ENCODE measurements at regions not wholly inside any gene's neighbourhood (a gene's known extent, or its start where the extent isn't known, plus 50 kb on each side); places are given as distances from the start of the nearest gene placed in this dataset.

DNA sequence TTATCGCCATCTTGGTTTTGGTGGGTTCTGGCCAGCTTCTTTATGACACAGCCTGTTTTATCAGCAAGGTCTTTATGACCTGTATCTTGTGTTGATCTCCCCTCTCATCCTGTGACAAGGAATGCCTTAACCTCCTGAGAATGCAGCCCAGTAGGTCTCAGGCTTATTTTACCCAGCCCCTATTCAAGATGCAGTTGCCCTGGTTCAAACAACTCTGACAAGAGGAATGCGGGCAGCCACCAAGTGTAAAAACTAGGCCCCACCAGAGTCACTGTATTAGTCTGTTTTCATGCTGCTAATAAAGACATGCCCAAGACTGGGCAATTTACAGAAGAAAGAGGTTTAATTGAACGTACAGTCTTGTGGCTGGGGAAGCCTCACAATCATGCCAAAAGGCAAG is 671.3 kb downstream of the SORCS1 start:
- Mint-ChIP-seq H3K4me3 (no peak overlapping the region), H3K9me3 (no peaks in the 10 kb centered on the region), H3K27me3 (no peaks in the 10 kb centered on the region), H3K27ac (no peak overlapping the region), H3K4me1 (no peaks in the 10 kb centered on the region), H3K36me3 (no peaks in the 10 kb centered on the region)
- ATAC-seq: no peak

DNA sequence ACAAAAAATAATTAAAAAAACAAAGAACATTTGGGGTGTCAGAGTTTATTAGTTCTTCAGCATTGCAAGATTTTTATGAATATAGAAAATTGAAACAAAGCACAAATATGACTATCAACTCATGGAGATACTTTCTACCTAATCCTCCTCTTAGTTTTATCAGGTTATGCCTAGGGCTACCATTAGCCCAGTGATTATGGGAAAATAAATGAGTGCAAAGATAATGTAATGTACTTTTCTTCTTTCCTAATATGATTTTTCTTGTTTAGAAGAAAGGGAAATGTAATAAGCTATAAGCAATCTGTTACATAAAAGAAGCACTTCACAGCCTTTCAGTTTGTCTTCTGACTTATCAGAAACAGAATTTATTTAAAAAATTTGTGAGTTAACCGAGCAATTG is 676.8 kb downstream of the SORCS1 start:
- H3K27me3 Mint-ChIP-seq: no peaks in the 10 kb centered on the region
- H3K9me3 Mint-ChIP-seq: peaks cover 5% of the 10 kb centered on the region
- no peak overlapping the region for H3K27ac Mint-ChIP-seq
- H3K4me1 Mint-ChIP-seq: no peaks in the 10 kb centered on the region
- no peak overlapping the region for H3K4me3 Mint-ChIP-seq
- ATAC-seq: no peak
- H3K36me3 Mint-ChIP-seq: no peaks in the 10 kb centered on the region

DNA sequence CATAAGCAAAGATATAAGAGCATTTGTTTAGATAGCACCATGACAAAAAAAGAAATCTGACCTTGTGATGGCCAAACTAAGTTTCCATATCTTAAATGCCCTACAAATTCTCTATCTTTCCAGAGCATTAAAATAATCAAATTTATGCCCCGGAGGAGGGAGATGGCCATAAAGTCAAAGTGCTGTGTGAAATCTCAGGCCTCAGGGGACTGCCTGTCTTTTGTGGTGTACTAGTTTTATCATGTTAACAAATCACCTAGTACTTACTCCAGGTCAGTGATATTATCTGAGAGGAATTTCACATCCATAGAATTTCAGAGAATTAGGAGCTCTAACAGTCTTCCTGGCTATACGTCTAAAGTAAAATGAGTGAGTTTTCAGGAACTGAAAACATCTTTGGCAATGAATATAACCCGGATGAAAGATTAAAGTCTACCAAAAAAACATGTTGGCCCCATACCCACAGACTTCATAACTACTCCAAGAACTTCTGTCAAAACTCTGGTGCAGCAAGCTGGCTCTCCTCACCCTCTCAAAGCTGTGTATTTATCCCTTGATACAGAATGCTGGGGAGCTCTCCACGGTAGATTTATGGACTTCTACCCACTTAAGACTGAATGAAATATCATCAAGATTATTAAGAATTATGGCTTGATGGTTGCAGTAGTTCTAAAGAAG is 682.8 kb downstream of the SORCS1 start:
- no peak overlapping the region for H3K27ac Mint-ChIP-seq
- H3K9me3 Mint-ChIP-seq: peaks cover 5% of the 10 kb centered on the region
- H3K4me1 Mint-ChIP-seq: no peaks in the 10 kb centered on the region
- H3K27me3 Mint-ChIP-seq: no peaks in the 10 kb centered on the region
- no peak for ATAC-seq
- no peak overlapping the region for H3K4me3 Mint-ChIP-seq
- no peaks in the 10 kb centered on the region for H3K36me3 Mint-ChIP-seq

DNA sequence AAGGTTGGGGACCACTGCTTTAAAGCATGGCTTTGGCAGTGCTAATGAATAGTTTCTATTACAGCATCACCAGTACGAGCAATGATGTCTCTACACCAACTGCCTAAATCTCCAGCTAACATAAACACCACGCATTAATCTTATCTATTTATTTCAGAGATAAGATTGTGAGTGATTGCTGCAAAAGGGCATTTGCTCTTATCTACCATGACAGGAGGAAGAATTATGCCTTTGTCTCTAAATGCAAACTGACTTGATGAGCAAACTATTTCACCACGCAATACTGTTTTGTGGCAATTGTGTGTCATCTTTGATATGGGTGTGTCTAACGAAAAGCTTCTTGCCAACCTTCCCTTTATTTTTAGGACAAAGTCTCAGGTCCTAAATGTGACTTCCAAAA is 684.9 kb downstream of the SORCS1 start:
- Mint-ChIP-seq H3K9me3 (peaks cover 2% of the 10 kb centered on the region), H3K36me3 (no peaks in the 10 kb centered on the region), H3K27me3 (no peaks in the 10 kb centered on the region)

DNA sequence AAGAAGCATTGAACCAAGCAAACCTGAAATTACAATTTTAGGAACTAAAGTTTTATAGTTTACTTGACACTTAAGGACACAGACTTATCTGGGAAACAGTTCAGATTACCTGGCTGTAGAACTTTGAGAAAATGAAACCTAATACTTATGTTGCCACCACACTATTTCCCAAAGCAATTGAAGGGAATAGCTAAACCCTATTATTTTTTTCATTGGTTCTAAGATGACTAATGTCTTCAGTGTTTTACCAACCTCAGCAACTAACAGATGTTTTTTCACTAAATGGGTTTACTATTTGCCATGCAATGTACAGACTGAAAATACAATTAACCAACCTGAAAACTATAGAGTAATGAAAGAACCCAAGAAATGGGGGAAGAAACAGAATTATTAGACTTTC is 689.6 kb downstream of the SORCS1 start:
- H3K36me3 Mint-ChIP-seq: no peaks in the 10 kb centered on the region
- H3K4me1 Mint-ChIP-seq: no peaks in the 10 kb centered on the region
- ATAC-seq: no peak
- H3K9me3 Mint-ChIP-seq: peaks cover 14% of the 10 kb centered on the region
- no peak overlapping the region for H3K27ac Mint-ChIP-seq
- H3K27me3 Mint-ChIP-seq: no peaks in the 10 kb centered on the region
- no peak overlapping the region for H3K4me3 Mint-ChIP-seq

More for the DNA sequence above, 684.9 kb downstream of the SORCS1 start:
- H3K27ac Mint-ChIP-seq: no peak overlapping the region
- H3K4me1 Mint-ChIP-seq: no peaks in the 10 kb centered on the region
- no peak overlapping the region for H3K4me3 Mint-ChIP-seq
- ATAC-seq: no peak

GRCh38 chr10:106473129-106473685 is 691.3 kb downstream of the SORCS1 start:
- H3K4me3 Mint-ChIP-seq: no peak overlapping the region
- peaks cover 16% of the 10 kb centered on the region for H3K9me3 Mint-ChIP-seq
- no peak overlapping the region for H3K27ac Mint-ChIP-seq
- ATAC-seq: no peak
- H3K27me3 Mint-ChIP-seq: no peaks in the 10 kb centered on the region
- no peaks in the 10 kb centered on the region for H3K36me3 Mint-ChIP-seq
- H3K4me1 Mint-ChIP-seq: no peaks in the 10 kb centered on the region

GRCh38 chr10:106467506-106467905 is 697.0 kb downstream of the SORCS1 start:
- no peak for ATAC-seq
- no peaks in the 10 kb centered on the region for H3K4me1 Mint-ChIP-seq
- H3K9me3 Mint-ChIP-seq: peaks cover 18% of the 10 kb centered on the region
- no peaks in the 10 kb centered on the region for H3K36me3 Mint-ChIP-seq
- H3K27me3 Mint-ChIP-seq: no peaks in the 10 kb centered on the region
- no peak overlapping the region for H3K27ac Mint-ChIP-seq
- H3K4me3 Mint-ChIP-seq: no peak overlapping the region

GRCh38 chr10:106457522-106457921 is 707.0 kb downstream of the SORCS1 start:
- Mint-ChIP-seq H3K9me3 (peaks cover 5% of the 10 kb centered on the region), H3K36me3 (no peaks in the 10 kb centered on the region), H3K4me3 (no peak overlapping the region), H3K27ac (no peak overlapping the region), H3K27me3 (no peaks in the 10 kb centered on the region), H3K4me1 (no peaks in the 10 kb centered on the region)
- no peak for ATAC-seq

GRCh38 chr10:106454233-106454632 is 710.3 kb downstream of the SORCS1 start:
- Mint-ChIP-seq H3K9me3 (no peaks in the 10 kb centered on the region), H3K27ac (no peak overlapping the region), H3K4me1 (no peaks in the 10 kb centered on the region), H3K27me3 (no peaks in the 10 kb centered on the region), H3K4me3 (no peak overlapping the region), H3K36me3 (no peaks in the 10 kb centered on the region)
- ATAC-seq: no peak

DNA sequence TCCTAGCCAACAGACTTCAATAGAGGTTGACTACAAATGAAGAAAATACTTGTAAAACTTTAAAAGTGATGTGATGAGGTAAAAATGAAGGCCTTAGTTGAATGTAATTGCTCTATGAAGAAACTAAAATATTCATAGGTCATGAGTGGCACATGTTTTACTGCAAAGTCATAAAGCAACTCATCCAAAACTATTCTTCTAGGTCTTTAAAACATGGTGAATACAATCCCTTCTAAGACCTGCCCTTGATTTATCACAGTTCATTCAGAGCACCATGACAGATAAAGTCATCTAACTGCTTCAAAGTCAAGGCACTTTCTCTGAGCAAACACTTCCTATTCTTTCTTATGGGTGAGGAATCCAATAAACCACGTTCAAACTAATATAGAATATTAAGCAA is 713.5 kb downstream of the SORCS1 start:
- no peak overlapping the region for H3K27ac Mint-ChIP-seq
- no peak for ATAC-seq
- no peaks in the 10 kb centered on the region for H3K27me3 Mint-ChIP-seq
- H3K4me1 Mint-ChIP-seq: no peaks in the 10 kb centered on the region
- no peak overlapping the region for H3K4me3 Mint-ChIP-seq
- no peaks in the 10 kb centered on the region for H3K36me3 Mint-ChIP-seq
- H3K9me3 Mint-ChIP-seq: peaks cover 2% of the 10 kb centered on the region

DNA sequence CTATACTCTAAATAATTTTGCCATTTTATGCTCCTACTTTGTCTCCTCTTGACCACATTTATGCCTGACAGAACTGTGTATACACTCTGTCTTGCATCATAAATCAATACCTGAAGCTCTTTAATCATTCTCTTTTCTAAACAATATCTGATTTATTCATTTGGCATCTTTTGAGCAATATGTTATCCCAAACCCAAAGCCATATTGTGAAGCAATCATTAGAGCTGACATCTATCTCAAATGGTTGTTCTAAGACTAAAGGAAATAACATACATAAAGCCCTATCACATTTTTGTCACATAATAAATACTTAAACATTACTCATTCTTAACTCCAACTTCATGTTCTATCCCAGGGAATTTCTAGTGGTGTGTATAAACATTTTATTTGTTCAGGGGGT is 717.6 kb downstream of the SORCS1 start:
- H3K36me3 Mint-ChIP-seq: no peaks in the 10 kb centered on the region
- H3K27me3 Mint-ChIP-seq: no peaks in the 10 kb centered on the region
- H3K4me1 Mint-ChIP-seq: no peaks in the 10 kb centered on the region
- no peak overlapping the region for H3K27ac Mint-ChIP-seq
- no peak overlapping the region for H3K4me3 Mint-ChIP-seq
- ATAC-seq: no peak
- H3K9me3 Mint-ChIP-seq: peaks cover 6% of the 10 kb centered on the region

- Mint-ChIP-seq H3K27ac (no peak overlapping the region), H3K27me3 (no peaks in the 10 kb centered on the region), H3K9me3 (peaks cover 9% of the 10 kb centered on the region), H3K36me3 (no peaks in the 10 kb centered on the region), H3K4me3 (no peak overlapping the region), H3K4me1 (no peaks in the 10 kb centered on the region)
- no peak for ATAC-seq
Measured at GRCh38 chr10:106442223-106442622, 722.3 kb downstream of the SORCS1 start.

DNA sequence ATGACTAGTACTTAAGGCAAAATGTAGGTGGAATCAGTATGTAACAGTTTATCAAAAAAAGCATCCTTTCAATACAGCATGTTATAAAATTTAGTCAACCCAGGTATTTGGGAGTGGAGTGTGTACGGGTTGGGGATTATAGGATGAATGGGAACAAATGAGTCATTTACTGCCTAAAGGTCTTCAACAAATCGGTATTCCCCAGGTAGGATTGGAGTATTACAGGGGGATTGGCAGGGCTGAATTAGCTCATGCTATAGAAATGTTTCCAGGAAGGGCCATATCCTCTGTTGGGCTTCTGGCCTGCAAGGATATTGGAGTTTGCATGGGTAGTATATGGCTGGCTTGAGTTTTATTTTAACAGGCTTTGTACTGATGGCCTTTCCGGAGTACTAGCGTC is 723.7 kb downstream of the SORCS1 start:
- no peak for ATAC-seq
- no peaks in the 10 kb centered on the region for H3K36me3 Mint-ChIP-seq
- no peak overlapping the region for H3K4me3 Mint-ChIP-seq
- H3K27ac Mint-ChIP-seq: no peak overlapping the region
- H3K9me3 Mint-ChIP-seq: peaks cover 7% of the 10 kb centered on the region
- no peaks in the 10 kb centered on the region for H3K4me1 Mint-ChIP-seq
- no peaks in the 10 kb centered on the region for H3K27me3 Mint-ChIP-seq

DNA sequence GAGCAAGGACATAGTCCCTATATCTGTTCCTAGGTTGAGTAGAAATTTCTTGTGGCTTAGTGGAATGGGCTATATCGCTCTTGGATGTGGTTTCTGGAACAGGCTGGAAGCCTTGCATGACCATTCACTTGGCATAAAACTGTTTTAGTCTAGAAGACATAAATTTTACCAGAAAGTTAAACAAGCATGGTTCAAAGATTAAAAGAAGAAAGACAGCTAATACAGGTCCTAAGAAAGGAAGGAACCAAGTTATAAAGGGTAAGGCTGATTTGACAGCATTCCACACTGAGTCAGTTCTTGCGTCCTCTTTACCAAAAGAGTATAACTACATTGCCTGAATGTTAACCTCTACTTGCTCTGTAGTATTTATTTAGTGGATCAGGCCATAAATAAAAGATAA is 724.2 kb downstream of the SORCS1 start:
- Mint-ChIP-seq H3K4me1 (no peaks in the 10 kb centered on the region), H3K9me3 (peaks cover 7% of the 10 kb centered on the region), H3K36me3 (no peaks in the 10 kb centered on the region), H3K27me3 (no peaks in the 10 kb centered on the region), H3K4me3 (no peak overlapping the region), H3K27ac (no peak overlapping the region)
- ATAC-seq: no peak

- no peak overlapping the region for H3K4me3 Mint-ChIP-seq
- H3K4me1 Mint-ChIP-seq: no peaks in the 10 kb centered on the region
- H3K27me3 Mint-ChIP-seq: no peaks in the 10 kb centered on the region
- peaks cover 7% of the 10 kb centered on the region for H3K9me3 Mint-ChIP-seq
- H3K27ac Mint-ChIP-seq: no peak overlapping the region
- no peak for ATAC-seq
- H3K36me3 Mint-ChIP-seq: no peaks in the 10 kb centered on the region
Measured at GRCh38 chr10:106439366-106439765, 725.1 kb downstream of the SORCS1 start.

DNA sequence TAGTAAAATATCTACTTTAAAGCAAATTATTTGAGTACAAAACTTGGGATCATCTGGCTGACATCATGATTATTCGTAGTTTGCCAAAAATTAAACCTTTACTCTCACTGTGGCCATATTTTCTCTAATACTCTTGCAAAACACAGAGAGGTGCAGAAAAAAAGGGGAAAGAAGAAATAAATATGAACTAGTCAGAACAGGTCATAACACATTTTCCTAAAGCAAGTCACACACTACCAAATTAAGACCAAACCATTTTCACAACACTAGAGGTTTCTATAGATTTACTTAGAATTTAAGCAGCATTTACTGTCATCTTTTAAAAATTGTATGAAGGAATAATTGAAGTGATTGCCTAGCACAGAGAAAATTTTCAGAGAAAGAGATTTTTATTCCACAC is 726.1 kb downstream of the SORCS1 start:
- H3K27ac Mint-ChIP-seq: no peak overlapping the region
- no peak for ATAC-seq
- no peaks in the 10 kb centered on the region for H3K36me3 Mint-ChIP-seq
- H3K27me3 Mint-ChIP-seq: no peaks in the 10 kb centered on the region
- no peak overlapping the region for H3K4me3 Mint-ChIP-seq
- peaks cover 3% of the 10 kb centered on the region for H3K9me3 Mint-ChIP-seq
- no peaks in the 10 kb centered on the region for H3K4me1 Mint-ChIP-seq
